ENCODE measurements at regions not wholly inside any gene's neighbourhood (a gene's known extent, or its start where the extent isn't known, plus 50 kb on each side); places are given as distances from the start of the nearest gene placed in this dataset.

- TF ChIP-seq CTCF (IDR thresholded peaks at IDR 0.05; ENCODE audit: low read depth, low read length) (no peak), POLR2A (IDR thresholded peaks at IDR 0.05; ENCODE audit: extremely low read depth, insufficient read length) (no peak)
Measured at GRCh38 chr9:19650312-19650711, 138.5 kb downstream of the SLC24A2 start.
